ENCODE measurements at regions not wholly inside any gene's neighbourhood (a gene's known extent, or its start where the extent isn't known, plus 50 kb on each side); places are given as distances from the start of the nearest gene placed in this dataset.

DNA sequence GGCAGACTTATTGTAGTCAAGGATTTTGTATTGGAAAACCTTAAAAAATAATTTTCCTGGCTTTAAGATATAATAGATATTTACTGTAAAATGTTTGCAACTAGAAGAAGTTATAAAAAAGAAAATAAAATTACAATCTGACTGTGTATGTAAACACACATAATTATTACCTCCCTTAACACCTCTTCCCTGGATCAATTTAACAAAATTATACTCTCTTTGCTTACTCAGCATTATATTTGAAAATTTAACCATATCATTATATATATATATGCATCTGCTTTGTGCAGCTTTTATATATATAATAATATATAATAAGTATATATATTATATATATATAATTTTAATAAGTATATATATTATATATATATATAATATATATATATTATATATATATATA is 131.7 kb upstream of the FAM98A start:
- no peak for DNase-seq
- no peak overlapping the region for H3K4me3 ChIP-seq (ENCODE audit: low read depth, low read length)
- no peak for TF ChIP-seq CTCF (IDR thresholded peaks at IDR 0.05; ENCODE audit: low read depth, low read length, missing control alignments)
- no peak overlapping the region for H3K27ac ChIP-seq
- in situ Hi-C loops (cut with HindIII; ENCODE audit: low pct_ligation_motif_present, low sequenced_read_pairs), result no loop called here
- H3K36me3 ChIP-seq (replicated peaks), result no peaks in the 10 kb centered on the region
- no peaks in the 10 kb centered on the region for H3K27me3 ChIP-seq (replicated peaks)

DNA sequence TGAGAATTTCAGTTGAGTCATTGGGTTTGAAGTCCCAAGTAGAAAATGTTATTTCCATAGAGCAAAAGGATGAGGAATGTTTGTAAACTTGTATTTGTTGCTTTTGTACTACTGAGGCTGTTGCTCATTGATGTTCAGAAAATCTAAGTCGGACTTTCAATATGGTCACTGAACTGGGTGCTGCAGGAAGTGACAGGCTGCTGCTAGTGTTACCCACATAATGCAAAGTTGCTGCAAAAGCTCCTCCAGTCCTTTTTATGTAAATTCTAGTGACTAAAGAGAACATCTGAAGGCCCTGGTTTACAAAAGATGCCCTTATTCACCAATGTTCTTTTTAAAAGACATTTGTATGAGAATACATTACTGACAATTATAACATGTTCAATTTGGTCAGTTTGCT is 131.1 kb upstream of the FAM98A start:
- H3K4me3 ChIP-seq (ENCODE audit: low read depth, low read length), result no peak overlapping the region
- no peak for DNase-seq
- in situ Hi-C loops (cut with HindIII; ENCODE audit: low pct_ligation_motif_present, low sequenced_read_pairs), result no loop called here
- H3K27me3 ChIP-seq (replicated peaks), result no peaks in the 10 kb centered on the region
- H3K36me3 ChIP-seq (replicated peaks), result no peaks in the 10 kb centered on the region
- TF ChIP-seq CTCF (IDR thresholded peaks at IDR 0.05; ENCODE audit: low read depth, low read length, missing control alignments), result no peak
- no peak overlapping the region for H3K27ac ChIP-seq

DNA sequence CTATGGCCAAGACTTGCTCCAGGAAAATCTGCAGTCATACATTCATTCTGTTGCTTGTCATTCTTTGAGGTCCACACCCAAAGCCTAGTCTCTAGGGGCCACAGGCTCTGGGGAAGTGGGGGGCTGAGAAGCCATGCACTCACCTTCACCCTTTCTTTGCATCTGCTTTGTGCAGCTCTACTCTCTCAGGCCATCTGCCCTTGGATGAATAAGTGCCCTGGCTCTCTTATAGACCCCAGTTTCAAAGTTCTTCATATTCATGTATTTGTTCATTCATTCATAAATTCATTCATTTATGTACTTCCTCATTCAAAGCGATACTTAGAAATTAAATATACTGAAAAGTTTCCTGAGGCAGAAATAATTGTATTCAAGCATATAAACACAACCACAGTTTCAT is 130.3 kb upstream of the FAM98A start:
- Histone ChIP-seq H3K4me3 (ENCODE audit: low read depth, low read length) (no peak overlapping the region), H3K27ac (no peak overlapping the region), H3K27me3 (replicated peaks) (no peaks in the 10 kb centered on the region), H3K36me3 (replicated peaks) (no peaks in the 10 kb centered on the region)
- in situ Hi-C loops (cut with HindIII; ENCODE audit: low pct_ligation_motif_present, low sequenced_read_pairs), result no loop called here
- no peak for TF ChIP-seq CTCF (IDR thresholded peaks at IDR 0.05; ENCODE audit: low read depth, low read length, missing control alignments)
- DNase-seq, result no peak

GRCh38 chr2:33728106-33728505 is 129.0 kb upstream of the FAM98A start:
- H3K27me3 ChIP-seq (replicated peaks), result no peaks in the 10 kb centered on the region
- H3K36me3 ChIP-seq (replicated peaks), result no peaks in the 10 kb centered on the region
- in situ Hi-C loops (cut with HindIII; ENCODE audit: low pct_ligation_motif_present, low sequenced_read_pairs), result no loop called here
- no peak overlapping the region for H3K27ac ChIP-seq
- H3K4me3 ChIP-seq (ENCODE audit: low read depth, low read length), result no peak overlapping the region
- no peak for DNase-seq
- no peak for TF ChIP-seq CTCF (IDR thresholded peaks at IDR 0.05; ENCODE audit: low read depth, low read length, missing control alignments)

- H3K27me3 ChIP-seq (replicated peaks), result no peaks in the 10 kb centered on the region
- no peak overlapping the region for H3K4me3 ChIP-seq (ENCODE audit: low read depth, low read length)
- no peaks in the 10 kb centered on the region for H3K36me3 ChIP-seq (replicated peaks)
- H3K27ac ChIP-seq, result no peak overlapping the region
- in situ Hi-C loops (cut with HindIII; ENCODE audit: low pct_ligation_motif_present, low sequenced_read_pairs), result no loop called here
- no peak for TF ChIP-seq CTCF (IDR thresholded peaks at IDR 0.05; ENCODE audit: low read depth, low read length, missing control alignments)
- no peak for DNase-seq
These were observed 128.4 kb upstream of the FAM98A start for GRCh38 chr2:33727361-33728032.

GRCh38 chr2:33726415-33726814 is 127.3 kb upstream of the FAM98A start:
- H3K4me3 ChIP-seq (ENCODE audit: low read depth, low read length), result no peak overlapping the region
- no peak for DNase-seq
- no peak overlapping the region for H3K27ac ChIP-seq
- no peaks in the 10 kb centered on the region for H3K36me3 ChIP-seq (replicated peaks)
- TF ChIP-seq CTCF (IDR thresholded peaks at IDR 0.05; ENCODE audit: low read depth, low read length, missing control alignments), result no peak
- in situ Hi-C loops (cut with HindIII; ENCODE audit: low pct_ligation_motif_present, low sequenced_read_pairs), result no loop called here
- no peaks in the 10 kb centered on the region for H3K27me3 ChIP-seq (replicated peaks)

Data from brain microvascular endothelial cell (primary cell).